GM19397 (cell line): ENCODE measurements at regions not wholly inside any gene's neighbourhood (a gene's known extent, or its start where the extent isn't known, plus 50 kb on each side); places are given as distances from the start of the nearest gene placed in this dataset.
"Not testable (repeated sequence)": the region's sequence is repeated elsewhere in the genome, so short reads cannot be mapped to it uniquely, and the experiment has no call there.

ENCODE experiments used
- ATAC-seq: cut with Tn5 transposase; IDR thresholded peaks from one replicate; pipeline ENCODE4 v1.9.1; 2021; ENCODE audit warnings: mild to moderate bottlenecking, moderate library complexity; ENCODE audit not compliant: unreplicated experiment

- ATAC-seq = no peak
Measured at GRCh38 chr21:35169574-35169973, 120.5 kb upstream of the RUNX1 start.

GRCh38 chr21:35168735-35169134, 119.6 kb upstream of the RUNX1 start:
- ATAC-seq = no peak

GRCh38 chr21:35164971-35165483, 115.9 kb upstream of the RUNX1 start:
- ATAC-seq = no peak

GRCh38 chr21:35164380-35164779, 115.3 kb upstream of the RUNX1 start:
- ATAC-seq = no peak

- no peak for ATAC-seq
Measured at GRCh38 chr21:35163411-35163810, 114.3 kb upstream of the RUNX1 start.

GRCh38 chr21:35162831-35163230, 113.7 kb upstream of the RUNX1 start:
- no peak for ATAC-seq

- ATAC-seq = no peak
Measured at GRCh38 chr21:35159881-35160280, 110.8 kb upstream of the RUNX1 start.

- not testable (repeated sequence) for ATAC-seq
Measured at GRCh38 chr21:35157374-35157773, 108.3 kb upstream of the RUNX1 start.

GRCh38 chr21:35156293-35157278, 107.5 kb upstream of the RUNX1 start:
- no peak for ATAC-seq

- ATAC-seq = no peak
Measured at GRCh38 chr21:35154788-35155187, 105.7 kb upstream of the RUNX1 start.

- no peak for ATAC-seq
Measured at GRCh38 chr21:35153671-35154070, 104.6 kb upstream of the RUNX1 start.

- no peak for ATAC-seq
Measured at GRCh38 chr21:35150562-35151226, 101.6 kb upstream of the RUNX1 start.

- ATAC-seq = no peak
Measured at GRCh38 chr21:35149698-35150097, 100.6 kb upstream of the RUNX1 start.

GRCh38 chr21:35147439-35147838, 98.3 kb upstream of the RUNX1 start:
- no peak for ATAC-seq

GRCh38 chr21:35145626-35146233, 96.6 kb upstream of the RUNX1 start:
- no peak for ATAC-seq

GRCh38 chr21:35144978-35145377, 95.9 kb upstream of the RUNX1 start:
- no peak for ATAC-seq

GRCh38 chr21:35142036-35142815, 93.1 kb upstream of the RUNX1 start:
- ATAC-seq = no peak

- no peak for ATAC-seq
Measured at GRCh38 chr21:35139382-35139715, 90.2 kb upstream of the RUNX1 start.

- no peak for ATAC-seq
Measured at GRCh38 chr21:35138665-35139381, 89.7 kb upstream of the RUNX1 start.

- ATAC-seq = no peak
Measured at GRCh38 chr21:35136586-35137219, 87.6 kb upstream of the RUNX1 start.
